Astrocyte (in vitro differentiated cells and primary cell): ENCODE measurements at regions not wholly inside any gene's neighbourhood (a gene's known extent, or its start where the extent isn't known, plus 50 kb on each side); places are given as distances from the start of the nearest gene placed in this dataset.

Experiments
- DNase-seq: peaks from one replicate; pipeline ENCODE4 v3.0.0-alpha.2; 2010; ENCODE audit warnings: low read depth
- FAIRE-seq: peaks from 2 replicates; lab custom pipeline; 2011; peaks lifted over from hg19 to GRCh38; lab: Jason Lieb, UNC
- H2AFZ ChIP-seq: 2 replicates; pipeline ENCODE4 v1.6.0; 2012; ENCODE audit warnings: low read depth, low read length, inconsistent platforms
- H3K27ac ChIP-seq: 2 replicates; pipeline ENCODE4 v1.5.1; 2011; ENCODE audit warnings: low read depth, low read length, inconsistent platforms
- H3K27me3 ChIP-seq: 2 replicates; pipeline ENCODE4 v1.6.0; 2011; ENCODE audit warnings: low read length, inconsistent platforms; ENCODE audit not compliant: insufficient read depth
- H3K36me3 ChIP-seq: 2 replicates; pipeline ENCODE4 v1.5.1; 2011; ENCODE audit warnings: low read length, inconsistent platforms; ENCODE audit not compliant: insufficient read depth
- H3K4me1 ChIP-seq: 2 replicates; pipeline ENCODE4 v1.5.1; 2011; ENCODE audit warnings: low read length, inconsistent platforms; ENCODE audit not compliant: insufficient read depth
- H3K4me2 ChIP-seq: 2 replicates; pipeline ENCODE4 v1.6.0; 2012; ENCODE audit warnings: low read length, inconsistent platforms
- H3K4me3 ChIP-seq: 2 replicates; pipeline ENCODE4 v1.5.1; 2011; ENCODE audit warnings: low read depth, mild to moderate bottlenecking, low read length, inconsistent platforms; ENCODE audit not compliant: insufficient read depth
- H3K79me2 ChIP-seq: 2 replicates; pipeline ENCODE4 v1.6.0; 2012; ENCODE audit warnings: mild to moderate bottlenecking, low read length, inconsistent platforms; ENCODE audit not compliant: insufficient read depth
- H3K9ac ChIP-seq: 2 replicates; pipeline ENCODE4 v1.6.0; 2012; ENCODE audit warnings: mild to moderate bottlenecking, low read length, inconsistent platforms
- H3K9me3 ChIP-seq: 2 replicates; pipeline ENCODE4 v1.5.1; 2012; ENCODE audit warnings: low read depth, mild to moderate bottlenecking, low read length, inconsistent platforms; ENCODE audit not compliant: insufficient read depth
- H4K20me1 ChIP-seq: 2 replicates; pipeline ENCODE4 v1.6.0; 2012; ENCODE audit warnings: low read length, inconsistent platforms; ENCODE audit not compliant: insufficient read depth
- H3K27ac Mint-ChIP-seq: one replicate; pipeline ENCODE4 v1.8.0; 2021; ENCODE audit warnings: mild to moderate bottlenecking, mixed read lengths; ENCODE audit not compliant: unreplicated experiment
- H3K27me3 Mint-ChIP-seq: one replicate; pipeline ENCODE4 v1.8.0; 2021; ENCODE audit warnings: low read depth, mixed read lengths; ENCODE audit not compliant: unreplicated experiment
- H3K36me3 Mint-ChIP-seq: one replicate; pipeline ENCODE4 v1.8.0; 2021; ENCODE audit warnings: low read depth, mixed read lengths; ENCODE audit not compliant: unreplicated experiment
- H3K4me1 Mint-ChIP-seq: one replicate; pipeline ENCODE4 v1.8.0; 2021; ENCODE audit warnings: low read depth, mixed read lengths; ENCODE audit not compliant: unreplicated experiment
- H3K4me3 Mint-ChIP-seq: one replicate; pipeline ENCODE4 v1.8.0; 2021; ENCODE audit warnings: mild to moderate bottlenecking, moderate library complexity, mixed read lengths; ENCODE audit not compliant: unreplicated experiment
- H3K9me3 Mint-ChIP-seq: one replicate; pipeline ENCODE4 v1.8.0; 2021; ENCODE audit warnings: mild to moderate bottlenecking, mixed read lengths; ENCODE audit not compliant: unreplicated experiment
- CTCF ChIP-seq: IDR thresholded peaks from 2 replicates; pipeline ENCODE4 v1.5.1; 2011; ENCODE audit warnings: low read depth, mild to moderate bottlenecking, inconsistent platforms, low read length, moderate library complexity; ENCODE audit not compliant: insufficient read depth
- EZH2 ChIP-seq: IDR thresholded peaks from 2 replicates; pipeline ENCODE4 v1.6.1; 2012; ENCODE audit warnings: mild to moderate bottlenecking, low read length, inconsistent platforms; ENCODE audit not compliant: insufficient read depth

- Histone ChIP-seq H3K36me3 (no peaks in the 10 kb centered on the region), H3K4me2 (no peak overlapping the region), H3K4me3 (no peak overlapping the region), H3K9ac (no peak overlapping the region), H3K4me1 (no peaks in the 10 kb centered on the region), H3K9me3 (no peaks in the 10 kb centered on the region), H2AFZ (no peak overlapping the region), H3K27ac (no peak overlapping the region), H3K79me2 (no peaks in the 10 kb centered on the region), H4K20me1 (no peaks in the 10 kb centered on the region), H3K27me3 (peaks cover 3% of the 10 kb centered on the region)
- Mint-ChIP-seq H3K27ac (no peak overlapping the region), H3K4me1 (peaks cover 2% of the 10 kb centered on the region), H3K9me3 (no peaks in the 10 kb centered on the region), H3K27me3 (peaks cover 39% of the 10 kb centered on the region), H3K4me3 (no peak overlapping the region), H3K36me3 (no peaks in the 10 kb centered on the region)
- TF ChIP-seq EZH2: no peak
- no peak for TF ChIP-seq CTCF
- DNase-seq: no peak
- FAIRE-seq: no peak
These were observed 256.3 kb upstream of the SFSWAP start for GRCh38 chr12:131454418-131455217.

GRCh38 chr12:131455218-131455506, 255.7 kb upstream of the SFSWAP start:
- peaks cover 3% of the 10 kb centered on the region for H3K27me3 ChIP-seq
- Mint-ChIP-seq H3K27me3 (peaks cover 43% of the 10 kb centered on the region), H3K9me3 (no peaks in the 10 kb centered on the region), H3K27ac (no peak overlapping the region), H3K4me3 (no peak overlapping the region), H3K4me1 (peaks cover 2% of the 10 kb centered on the region), H3K36me3 (no peaks in the 10 kb centered on the region)
- FAIRE-seq: no peak
- H2AFZ ChIP-seq: no peak overlapping the region
- no peaks in the 10 kb centered on the region for H3K9me3 ChIP-seq
- DNase-seq: no peak
- no peaks in the 10 kb centered on the region for H4K20me1 ChIP-seq
- TF ChIP-seq CTCF: no peak
- TF ChIP-seq EZH2: no peak
- H3K4me3 ChIP-seq: no peak overlapping the region
- no peak overlapping the region for H3K9ac ChIP-seq
- H3K4me2 ChIP-seq: no peak overlapping the region
- no peaks in the 10 kb centered on the region for H3K36me3 ChIP-seq
- no peaks in the 10 kb centered on the region for H3K4me1 ChIP-seq
- H3K27ac ChIP-seq: no peak overlapping the region
- H3K79me2 ChIP-seq: no peaks in the 10 kb centered on the region

GRCh38 chr12:131455581-131456110, 255.2 kb upstream of the SFSWAP start:
- no peak overlapping the region for H3K4me2 ChIP-seq
- DNase-seq (no peak), FAIRE-seq (no peak)
- H4K20me1 ChIP-seq: no peaks in the 10 kb centered on the region
- H3K9me3 ChIP-seq: no peaks in the 10 kb centered on the region
- TF ChIP-seq CTCF (no peak), EZH2 (no peak)
- Mint-ChIP-seq H3K4me3 (no peak overlapping the region), H3K27ac (no peak overlapping the region), H3K9me3 (no peaks in the 10 kb centered on the region), H3K4me1 (peaks cover 2% of the 10 kb centered on the region), H3K36me3 (no peaks in the 10 kb centered on the region), H3K27me3 (peaks cover 47% of the 10 kb centered on the region)
- no peaks in the 10 kb centered on the region for H3K4me1 ChIP-seq
- no peak overlapping the region for H3K27ac ChIP-seq
- H2AFZ ChIP-seq: no peak overlapping the region
- peaks cover 3% of the 10 kb centered on the region for H3K27me3 ChIP-seq
- H3K4me3 ChIP-seq: no peak overlapping the region
- H3K79me2 ChIP-seq: no peaks in the 10 kb centered on the region
- no peaks in the 10 kb centered on the region for H3K36me3 ChIP-seq
- no peak overlapping the region for H3K9ac ChIP-seq
